GM19452 (cell line): ENCODE measurements at regions not wholly inside any gene's neighbourhood (a gene's known extent, or its start where the extent isn't known, plus 50 kb on each side); places are given as distances from the start of the nearest gene placed in this dataset.

Experiments
- ATAC-seq: cut with Tn5 transposase; IDR thresholded peaks from one replicate; pipeline ENCODE4 v1.9.1; 2021; ENCODE audit not compliant: unreplicated experiment

- no peak for ATAC-seq
Observed at GRCh38 chr6:10248378-10248843, 166.5 kb downstream of the TFAP2A start.

- no peak for ATAC-seq
Observed at GRCh38 chr6:10237298-10238038, 177.4 kb downstream of the TFAP2A start.

- no peak for ATAC-seq
Observed at GRCh38 chr6:10235344-10235743, 179.5 kb downstream of the TFAP2A start.

GRCh38 chr6:10230531-10230930, 184.3 kb downstream of the TFAP2A start:
- no peak for ATAC-seq

GRCh38 chr6:10223841-10224240, 191.0 kb downstream of the TFAP2A start:
- ATAC-seq = no peak

- ATAC-seq = no peak
Observed at GRCh38 chr6:10221178-10221577, 193.7 kb downstream of the TFAP2A start.

- ATAC-seq = no peak
Observed at GRCh38 chr6:10219510-10219909, 195.4 kb downstream of the TFAP2A start.

GRCh38 chr6:10217111-10217510, 197.8 kb downstream of the TFAP2A start:
- no peak for ATAC-seq

- ATAC-seq = no peak
Observed at GRCh38 chr6:10215326-10216110, 199.4 kb downstream of the TFAP2A start.

- no peak for ATAC-seq
Observed at GRCh38 chr6:10210052-10210451, 204.8 kb downstream of the TFAP2A start.

GRCh38 chr6:10205892-10206291, 209.0 kb downstream of the TFAP2A start:
- ATAC-seq = no peak

- no peak for ATAC-seq
Observed at GRCh38 chr6:10205120-10205519, 209.8 kb downstream of the TFAP2A start.

- ATAC-seq = no peak
Observed at GRCh38 chr6:10203651-10204050, 211.2 kb downstream of the TFAP2A start.

GRCh38 chr6:10202581-10202980, 212.3 kb downstream of the TFAP2A start:
- no peak for ATAC-seq

- ATAC-seq = no peak
Observed at GRCh38 chr6:10201606-10202510, 213.0 kb downstream of the TFAP2A start.

- no peak for ATAC-seq
Observed at GRCh38 chr6:10196090-10196489, 218.8 kb downstream of the TFAP2A start.

GRCh38 chr6:10194816-10195672, 219.8 kb downstream of the TFAP2A start:
- ATAC-seq = no peak

- no peak for ATAC-seq
Observed at GRCh38 chr6:10193321-10193720, 221.6 kb downstream of the TFAP2A start.

GRCh38 chr6:10190042-10190441, 224.8 kb downstream of the TFAP2A start:
- ATAC-seq = no peak
